Smooth muscle cell (in vitro differentiated cells): ENCODE measurements at regions not wholly inside any gene's neighbourhood (a gene's known extent, or its start where the extent isn't known, plus 50 kb on each side); places are given as distances from the start of the nearest gene placed in this dataset.
"Not testable (repeated sequence)": the region's sequence is repeated elsewhere in the genome, so short reads cannot be mapped to it uniquely, and the experiment has no call there.

ENCODE experiments used
- DNase-seq: peaks from one replicate; lab custom pipeline; 2025; ENCODE audit not compliant: unreplicated experiment; lab: John Stamatoyannopoulos, UW
- H2AFZ ChIP-seq: fragments of 200-600 bp; sonication (generic); 2 replicates; pipeline ENCODE4 v1.6.0; 2016; ENCODE audit warnings: antibody characterized with exemption, low read depth, mild to moderate bottlenecking
- H3F3A ChIP-seq: fragments of 200-600 bp; sonication (generic); 2 replicates; pipeline ENCODE4 v1.6.0; 2017; ENCODE audit warnings: antibody characterized with exemption, low read depth
- H3K27ac ChIP-seq: fragments of 200-600 bp; sonication (generic); 2 replicates; pipeline ENCODE4 v1.5.1; 2016; ENCODE audit warnings: low read depth, mild to moderate bottlenecking
- H3K27me3 ChIP-seq: fragments of 200-600 bp; sonication (generic); 2 replicates; pipeline ENCODE4 v1.6.1; 2016; ENCODE audit warnings: low read depth, mild to moderate bottlenecking
- H3K36me3 ChIP-seq: fragments of 200-600 bp; sonication (generic); 2 replicates; pipeline ENCODE4 v1.5.1; 2016; ENCODE audit warnings: low read depth
- H3K4me1 ChIP-seq: fragments of 200-600 bp; sonication (generic); 2 replicates; pipeline ENCODE4 v1.5.1; 2016; ENCODE audit warnings: low read depth
- H3K4me2 ChIP-seq: fragments of 200-600 bp; sonication (generic); 2 replicates; pipeline ENCODE4 v1.6.0; 2016; ENCODE audit warnings: mild to moderate bottlenecking
- H3K4me3 ChIP-seq: fragments of 200-600 bp; sonication (generic); 2 replicates; pipeline ENCODE4 v1.5.1; 2016; ENCODE audit warnings: mild to moderate bottlenecking
- H3K79me2 ChIP-seq: fragments of 200-600 bp; sonication (generic); 2 replicates; pipeline ENCODE4 v1.6.0; 2016; ENCODE audit warnings: low read depth, mild to moderate bottlenecking
- H3K9ac ChIP-seq: fragments of 200-600 bp; sonication (generic); 2 replicates; pipeline ENCODE4 v1.6.0; 2016; ENCODE audit warnings: low read depth
- H3K9me3 ChIP-seq: fragments of 200-600 bp; sonication (generic); replicated peaks from 2 replicates; pipeline ENCODE4 v1.5.1; 2016; ENCODE audit warnings: low read depth
- H4K20me1 ChIP-seq: fragments of 200-600 bp; sonication (generic); 2 replicates; pipeline ENCODE4 v1.6.0; 2016; ENCODE audit warnings: low read depth
- CTCF ChIP-seq: fragments of 200-600 bp; sonication (generic); IDR thresholded peaks from 2 replicates; pipeline ENCODE4 v1.5.1; 2017; ENCODE audit warnings: borderline replicate concordance, mild to moderate bottlenecking, antibody characterized with exemption; ENCODE audit not compliant: insufficient read depth, poor library complexity, severe bottlenecking
- WGBS: methylation state at CpG from one replicate; pipeline ENCODE4 v1.1.7; 2016; ENCODE audit warnings: low lambda C conversion rate; 5-methylcytosine and 5-hydroxymethylcytosine counted together

- H3K9me3 ChIP-seq, H2AFZ ChIP-seq, H3K36me3 ChIP-seq, H3K4me3 ChIP-seq, H3K4me1 ChIP-seq, H3K9ac ChIP-seq, H3K27ac ChIP-seq, H3K79me2 ChIP-seq, H3K27me3 ChIP-seq, H4K20me1 ChIP-seq, H3F3A ChIP-seq, DNase-seq, H3K4me2 ChIP-seq: not testable (repeated sequence)
- WGBS, result 95% methylated on average over 9 of the region's 10 CpGs
Observed at GRCh38 chr15:31723019-31723418, 307.3 kb upstream of the CHRNA7 start.

- WGBS, result 88% methylated on average over 5 of the region's 5 CpGs
- not testable (repeated sequence) for H3K4me2 ChIP-seq, H3K27me3 ChIP-seq, H3K9ac ChIP-seq, H2AFZ ChIP-seq, H3K27ac ChIP-seq, H3K79me2 ChIP-seq, H3K36me3 ChIP-seq, H3F3A ChIP-seq, H3K4me1 ChIP-seq, DNase-seq, H4K20me1 ChIP-seq, H3K4me3 ChIP-seq, H3K9me3 ChIP-seq
Observed at GRCh38 chr15:31724903-31725302, 305.4 kb upstream of the CHRNA7 start.

- H4K20me1 ChIP-seq, H3K36me3 ChIP-seq, H3K27ac ChIP-seq, H3K9ac ChIP-seq, H3K4me3 ChIP-seq, H3K4me1 ChIP-seq, H2AFZ ChIP-seq, DNase-seq, H3K9me3 ChIP-seq, H3K4me2 ChIP-seq, H3K79me2 ChIP-seq, H3F3A ChIP-seq, H3K27me3 ChIP-seq: not testable (repeated sequence)
- WGBS, result 91% methylated on average over 3 of the region's 3 CpGs
Observed at GRCh38 chr15:31725619-31726018, 304.7 kb upstream of the CHRNA7 start.

GRCh38 chr15:31727612-31728011 is 302.7 kb upstream of the CHRNA7 start:
- no peaks in the 10 kb centered on the region for H3K79me2 ChIP-seq
- WGBS, result 83% methylated on average over 3 of the region's 3 CpGs
- H3K4me1 ChIP-seq, result no peaks in the 10 kb centered on the region
- no peaks in the 10 kb centered on the region for H3K9me3 ChIP-seq
- no peak overlapping the region for H3K9ac ChIP-seq
- H4K20me1 ChIP-seq, result no peaks in the 10 kb centered on the region
- H3K36me3 ChIP-seq, result no peaks in the 10 kb centered on the region
- H2AFZ ChIP-seq, result no peak overlapping the region
- H3F3A ChIP-seq, result no peaks in the 10 kb centered on the region
- DNase-seq, result no peak
- no peak overlapping the region for H3K27ac ChIP-seq
- H3K4me3 ChIP-seq, result no peak overlapping the region
- H3K4me2 ChIP-seq, result no peak overlapping the region
- TF ChIP-seq CTCF, result no peak
- H3K27me3 ChIP-seq, result no peaks in the 10 kb centered on the region

- no peaks in the 10 kb centered on the region for H3K4me1 ChIP-seq
- H3K4me2 ChIP-seq, result no peak overlapping the region
- H3K79me2 ChIP-seq, result no peaks in the 10 kb centered on the region
- no peak overlapping the region for H3K4me3 ChIP-seq
- no peak overlapping the region for H2AFZ ChIP-seq
- WGBS, result 60% methylated on average over 3 of the region's 3 CpGs
- no peak overlapping the region for H3K9ac ChIP-seq
- no peaks in the 10 kb centered on the region for H4K20me1 ChIP-seq
- H3K27ac ChIP-seq, result no peak overlapping the region
- DNase-seq, result no peak
- H3F3A ChIP-seq, result no peaks in the 10 kb centered on the region
- no peaks in the 10 kb centered on the region for H3K9me3 ChIP-seq
- H3K36me3 ChIP-seq, result no peaks in the 10 kb centered on the region
- H3K27me3 ChIP-seq, result no peaks in the 10 kb centered on the region
- no peak for TF ChIP-seq CTCF
Observed at GRCh38 chr15:31732726-31733125, 297.6 kb upstream of the CHRNA7 start.
